Ovary (tissue), 7 donors: ENCODE measurements at regions not wholly inside any gene's neighbourhood (a gene's known extent, or its start where the extent isn't known, plus 50 kb on each side); places are given as distances from the start of the nearest gene placed in this dataset.
"Not testable (repeated sequence)": the region's sequence is repeated elsewhere in the genome, so short reads cannot be mapped to it uniquely, and the experiment has no call there.

Source experiments
- DNase-seq, 5 donors: peaks; one replicate each; pipeline ENCODE4 v3.0.0-alpha.2; 2019 to 2020
- H3K27ac ChIP-seq, 2 donors: fragments of 200-600 bp; one replicate each; pipeline versions ENCODE4 v1.5.1 to v1.8.0; 2019 to 2022
- H3K27me3 ChIP-seq: fragments of 200-600 bp; one replicate; pipeline ENCODE4 v1.8.0; 2022
- H3K36me3 ChIP-seq: fragments of 200-600 bp; sonication (generic); one replicate; pipeline ENCODE4 v1.5.1; 2019
- H3K4me1 ChIP-seq: one replicate; pipeline ENCODE4 v1.8.1; 2013; ENCODE audit warnings: mild to moderate bottlenecking, moderate library complexity; ENCODE audit not compliant: insufficient read depth
- H3K4me3 ChIP-seq: fragments of 200-600 bp; sonication (generic); one replicate; pipeline ENCODE4 v1.5.1; 2017
- H3K9me3 ChIP-seq, 2 donors: fragments of 200-600 bp in 1 of 2; sonication (generic) in 1 of 2; one replicate each; pipeline versions ENCODE4 v1.5.1 to v1.8.1; 2013 to 2019; ENCODE audit warnings: mild to moderate bottlenecking in 1 of 2, moderate library complexity in 1 of 2
- EP300 ChIP-seq: sonication (generic); formaldehyde crosslinking; IDR thresholded peaks from one replicate; pipeline ENCODE4 v1.6.1; 2017; ENCODE audit warnings: antibody characterized with exemption
- POLR2A ChIP-seq: fragments of 450-650 bp; IDR thresholded peaks from one replicate; pipeline ENCODE4 v1.6.1; 2017; ENCODE audit warnings: antibody characterized with exemption, mild to moderate bottlenecking, moderate library complexity
- WGBS, 3 donors: extraction: QIAGEN DNeasy Blood & Tissue Kit in 1 of 3; methylation state at CpG; one replicate each; pipeline versions ENCODE4 v1.1.5 to v1.1.7; 2013 to 2017; 5-methylcytosine and 5-hydroxymethylcytosine counted together
- intact Hi-C, 4 donors: fragments of 100-400 bp; cut with DNase I; formaldehyde crosslinking; loops; one replicate each; pipeline versions ENCODE4 v1.11.0 to v1.15.1; 2022 to 2023
- TF ChIP-seq, protein P1 (sequence below), 3 donors: fragments of 450-650 bp in 2 of 3; fragments of 200-600 bp in 1 of 3; IDR thresholded peaks; one replicate each; pipeline versions ENCODE4 v1.5.1 to v1.8.0; 2016 to 2022; ENCODE audit warnings: antibody characterized with exemption in 3 of 3, mild to moderate bottlenecking in 1 of 3
- donor health status: DM: no; HTN: no; CAD: no; lungs with moderate emphysema.
- donor health status: DM: no; HTN: no; CAD: no.
- donor health status: Bipolar disorder and iron deficiency.
- donor health status: DM: no; HTN: no; CAD: no.
- donor health status: DM: yes; HTN: yes; CAD: no.

DNA sequence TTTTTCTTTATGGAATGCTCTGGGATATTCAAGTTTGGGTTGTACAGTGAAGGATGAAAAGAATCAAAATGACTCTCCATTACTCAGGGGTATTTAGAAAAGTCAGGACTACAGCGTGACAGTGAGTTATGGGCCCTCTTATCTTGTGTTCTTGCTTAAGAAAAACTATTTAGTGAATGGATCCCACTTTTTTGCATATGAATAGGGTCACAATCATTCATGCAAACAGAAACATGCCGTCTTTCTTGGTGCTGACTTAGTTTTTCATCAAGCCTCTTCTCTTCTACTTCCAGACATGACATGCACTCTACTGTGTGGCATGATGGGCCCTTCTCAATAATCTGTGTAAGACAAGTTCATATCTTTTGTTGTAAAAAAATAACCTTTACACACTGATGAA is 488.4 kb upstream of the MMS22L start:
- no peak for DNase-seq
- intact Hi-C loops, result no loop called here
- 27 to 37% (median 32%) methylated on average over 2 of the region's 2 CpGs for WGBS, 3 donors
- no peak for TF ChIP-seq EP300
- TF ChIP-seq POLR2A, result no peak
- TF ChIP-seq, protein P1, sequence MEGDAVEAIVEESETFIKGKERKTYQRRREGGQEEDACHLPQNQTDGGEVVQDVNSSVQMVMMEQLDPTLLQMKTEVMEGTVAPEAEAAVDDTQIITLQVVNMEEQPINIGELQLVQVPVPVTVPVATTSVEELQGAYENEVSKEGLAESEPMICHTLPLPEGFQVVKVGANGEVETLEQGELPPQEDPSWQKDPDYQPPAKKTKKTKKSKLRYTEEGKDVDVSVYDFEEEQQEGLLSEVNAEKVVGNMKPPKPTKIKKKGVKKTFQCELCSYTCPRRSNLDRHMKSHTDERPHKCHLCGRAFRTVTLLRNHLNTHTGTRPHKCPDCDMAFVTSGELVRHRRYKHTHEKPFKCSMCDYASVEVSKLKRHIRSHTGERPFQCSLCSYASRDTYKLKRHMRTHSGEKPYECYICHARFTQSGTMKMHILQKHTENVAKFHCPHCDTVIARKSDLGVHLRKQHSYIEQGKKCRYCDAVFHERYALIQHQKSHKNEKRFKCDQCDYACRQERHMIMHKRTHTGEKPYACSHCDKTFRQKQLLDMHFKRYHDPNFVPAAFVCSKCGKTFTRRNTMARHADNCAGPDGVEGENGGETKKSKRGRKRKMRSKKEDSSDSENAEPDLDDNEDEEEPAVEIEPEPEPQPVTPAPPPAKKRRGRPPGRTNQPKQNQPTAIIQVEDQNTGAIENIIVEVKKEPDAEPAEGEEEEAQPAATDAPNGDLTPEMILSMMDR (IDR thresholded peaks at IDR 0.05), result no peak
- Histone ChIP-seq H3K9me3 (no peaks in the 10 kb centered on the region), H3K4me1 (no peaks in the 10 kb centered on the region), H3K27ac (no peak overlapping the region), H3K4me3 (no peak overlapping the region), H3K36me3 (no peaks in the 10 kb centered on the region), H3K27me3 (no peaks in the 10 kb centered on the region)

DNA sequence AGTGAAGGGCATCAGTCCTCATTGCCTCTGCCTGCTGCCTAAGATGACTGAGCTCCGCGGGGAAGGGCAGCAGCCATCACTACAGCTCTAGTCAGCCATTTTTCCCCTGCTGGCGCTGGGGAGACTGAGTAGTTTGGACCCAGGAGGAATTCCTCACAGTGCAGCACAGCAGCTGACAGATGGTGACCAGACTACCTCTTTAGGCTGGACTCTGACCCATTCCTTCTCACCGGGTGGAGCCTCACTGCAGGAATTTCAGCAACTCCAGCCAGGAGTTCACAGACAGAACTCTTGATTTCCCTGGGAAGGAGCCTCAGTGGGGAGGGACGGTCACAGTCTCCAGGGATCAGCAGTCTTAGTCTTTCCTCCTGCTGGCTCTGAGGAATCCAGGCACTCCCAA is 492.0 kb upstream of the MMS22L start:
- H3K27ac ChIP-seq, result no peak overlapping the region
- WGBS, 3 donors, result 73 to 84% (median 83%) methylated on average over 3 to 5 of the region's 5 CpGs
- no peaks in the 10 kb centered on the region for H3K4me1 ChIP-seq
- TF ChIP-seq, protein P1 (IDR thresholded peaks at IDR 0.05), result no peak
- intact Hi-C loops, result no loop called here
- H3K9me3 ChIP-seq, result no peaks in the 10 kb centered on the region
- no peak for DNase-seq
- H3K36me3 ChIP-seq, result no peaks in the 10 kb centered on the region
- H3K4me3 ChIP-seq, result no peak overlapping the region
- no peaks in the 10 kb centered on the region for H3K27me3 ChIP-seq

DNA sequence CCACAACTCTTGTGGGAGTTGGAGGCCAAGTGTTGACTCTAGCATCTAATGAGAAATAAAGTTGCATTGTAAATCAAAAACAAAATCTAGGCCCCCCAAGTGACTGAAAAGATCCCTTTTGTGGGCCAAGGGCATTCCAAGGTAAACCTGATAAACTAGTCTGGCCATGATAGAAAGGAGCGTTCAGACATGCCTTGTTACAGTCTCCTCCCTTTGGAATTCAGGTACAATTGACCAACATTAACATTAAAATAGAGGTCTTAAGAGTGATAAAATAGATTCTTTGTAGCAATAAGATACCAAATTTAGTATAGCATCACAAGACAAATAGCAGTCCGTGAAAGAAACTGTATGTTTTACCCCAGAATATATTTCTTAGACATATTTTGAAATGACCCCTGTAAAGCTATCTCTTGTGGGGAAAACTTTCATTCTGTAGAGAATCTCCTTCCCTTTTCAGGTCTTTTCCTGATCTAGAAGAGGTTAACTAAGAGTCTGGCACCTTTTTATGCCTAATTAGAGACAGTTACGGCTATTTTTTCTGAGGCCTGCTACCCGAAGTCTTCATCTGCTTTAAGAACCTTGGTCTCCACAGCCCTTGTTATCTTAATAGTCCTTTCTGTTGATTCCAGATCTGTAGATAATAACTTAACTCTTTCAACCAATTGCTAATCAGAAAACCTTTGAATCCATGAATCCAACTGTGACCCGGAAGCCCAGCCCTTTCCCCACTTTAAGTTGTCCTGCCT is 495.4 kb upstream of the MMS22L start:
- intact Hi-C loops, result no loop called here
- Histone ChIP-seq H3K4me1 (no peaks in the 10 kb centered on the region), H3K9me3 (no peaks in the 10 kb centered on the region), H3K4me3 (no peak overlapping the region), H3K27me3 (no peaks in the 10 kb centered on the region), H3K36me3 (no peaks in the 10 kb centered on the region), H3K27ac (no peak overlapping the region)
- DNase-seq, result no peak
- 57 to 69% (median 60%) methylated on average over 5 of the region's 5 CpGs for WGBS, 3 donors
- TF ChIP-seq EP300, result no peak
- no peak for TF ChIP-seq POLR2A
- TF ChIP-seq, protein P1 (IDR thresholded peaks at IDR 0.05), result no peak

DNA sequence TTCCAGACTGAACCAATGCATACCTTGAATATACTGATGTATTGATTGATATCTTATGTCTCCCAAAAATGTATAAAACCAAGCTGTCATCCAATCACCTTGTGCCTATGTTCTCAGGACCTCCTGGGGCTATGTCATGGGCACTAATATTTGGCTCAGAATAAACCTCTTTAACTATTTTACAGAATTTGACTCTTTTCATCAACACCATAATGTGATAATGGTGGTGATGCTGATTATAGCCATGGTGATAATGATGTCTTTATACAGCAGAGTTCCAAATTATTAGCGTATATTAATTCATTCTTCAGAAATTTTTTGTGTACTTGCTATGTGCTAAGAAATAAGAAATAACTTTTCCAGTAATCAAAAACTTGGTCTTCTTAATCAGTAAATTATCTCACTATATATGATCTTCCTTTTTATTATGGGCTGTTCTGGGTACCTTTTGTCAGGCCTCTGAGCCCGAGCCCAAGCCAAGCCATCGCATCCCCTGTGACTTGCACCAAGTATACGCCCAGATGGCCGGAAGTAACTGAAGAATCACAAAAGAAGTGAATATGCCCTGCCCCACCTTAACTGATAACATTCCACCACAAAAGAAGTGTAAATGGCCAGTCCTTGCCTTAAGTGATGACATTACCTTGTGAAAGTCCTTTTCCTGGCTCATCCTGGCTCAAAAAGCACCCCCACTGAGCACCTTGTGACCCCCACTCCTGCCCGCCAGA is 496.2 kb upstream of the MMS22L start:
- H3K4me1 ChIP-seq, H3K27ac ChIP-seq, H3K27me3 ChIP-seq, H3K36me3 ChIP-seq, DNase-seq, H3K4me3 ChIP-seq, H3K9me3 ChIP-seq, intact Hi-C loops: not testable (repeated sequence)
- WGBS, 3 donors, result 87 to 94% (median 91%) methylated on average over 5 to 6 of the region's 6 CpGs

DNA sequence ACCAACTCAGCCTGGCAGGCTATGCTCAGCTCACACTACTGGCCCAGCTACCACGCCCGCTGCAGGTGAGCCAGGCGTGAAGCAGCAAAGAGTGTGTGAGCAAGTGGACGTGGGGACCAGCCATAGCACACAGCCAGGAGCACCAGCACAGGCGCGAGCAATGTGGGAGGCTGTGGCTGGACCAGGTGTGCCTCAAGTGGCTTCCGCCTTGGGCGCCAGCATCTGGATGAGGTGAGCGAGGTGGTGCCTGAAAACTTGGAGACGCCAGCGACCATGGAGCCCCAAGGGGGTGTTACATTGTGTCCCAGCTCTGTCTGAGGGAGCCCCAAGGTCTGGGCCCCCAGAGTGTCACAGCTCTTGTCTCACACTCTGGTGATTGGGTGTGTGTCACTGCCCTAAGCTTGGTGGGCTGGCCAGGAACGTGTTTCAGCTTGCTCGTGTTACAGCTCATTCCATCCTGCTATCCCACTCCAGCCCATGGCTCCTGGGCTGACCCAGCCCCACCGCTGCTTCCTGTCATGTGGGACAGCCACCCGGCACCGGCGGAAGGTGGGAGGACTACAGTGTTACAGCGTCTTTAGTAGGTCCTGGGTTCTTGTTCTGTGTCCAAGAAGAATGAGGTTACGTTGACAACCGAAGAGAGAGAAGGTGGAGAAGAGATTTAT is 508.0 kb upstream of the MMS22L start:
- WGBS, 3 donors, result 86 to 89% (median 88%) methylated on average over 20 of the region's 20 CpGs
- intact Hi-C loops, result no loop called here
- TF ChIP-seq EP300, result no peak
- TF ChIP-seq, protein P1 (IDR thresholded peaks at IDR 0.05), result no peak
- TF ChIP-seq POLR2A, result no peak
- Histone ChIP-seq H3K4me1 (no peaks in the 10 kb centered on the region), H3K4me3 (no peak overlapping the region), H3K27me3 (no peaks in the 10 kb centered on the region), H3K36me3 (no peaks in the 10 kb centered on the region), H3K9me3 (no peaks in the 10 kb centered on the region), H3K27ac (no peak overlapping the region)
- DNase-seq, result no peak
